ENCODE measurements at regions not wholly inside any gene's neighbourhood (a gene's known extent, or its start where the extent isn't known, plus 50 kb on each side); places are given as distances from the start of the nearest gene placed in this dataset.
"Not testable (repeated sequence)": the region's sequence is repeated elsewhere in the genome, so short reads cannot be mapped to it uniquely, and the experiment has no call there.

DNA sequence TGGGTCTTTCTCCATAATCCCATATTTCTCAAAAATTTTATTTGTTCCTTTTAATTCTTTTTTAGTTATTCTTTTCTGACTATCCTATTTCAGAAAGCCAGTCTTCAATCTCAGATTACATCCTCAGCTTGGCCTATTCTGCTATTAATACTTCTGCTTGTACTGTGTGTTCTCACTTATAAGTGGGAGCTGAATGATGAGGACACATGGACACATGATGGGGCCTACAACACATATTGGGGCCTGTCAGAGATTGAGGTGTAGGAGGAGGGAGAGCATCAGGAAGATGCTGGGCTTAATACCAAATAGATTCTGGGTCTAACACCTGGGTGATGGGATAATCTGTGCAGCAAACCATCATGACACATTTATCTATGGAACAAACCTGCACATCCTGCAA is 82.3 kb downstream of the MAGEE1 start:
- no peak for DNase-seq
- no peaks in the 10 kb centered on the region for H3K27me3 ChIP-seq (ENCODE audit: control insufficient read depth in 3 of 3, insufficient read depth in 3 of 3, low read length in 2 of 3)
- H3K27ac ChIP-seq (ENCODE audit: low read depth in 1 of 2, low read length in 1 of 2) = no peak overlapping the region
- peaks cover 0 to 4% (median 0%) of the 10 kb centered on the region in 4 donors for H3K9me3 ChIP-seq (ENCODE audit: control insufficient read depth in 4 of 4, insufficient read depth in 3 of 4, low read length in 3 of 4)
- H3K4me3 ChIP-seq = no peak overlapping the region
- no peaks in the 10 kb centered on the region for H3K4me1 ChIP-seq (ENCODE audit: control insufficient read depth in 5 of 5, insufficient read depth in 5 of 5, low read length in 5 of 5)
- no peak for ATAC-seq (ENCODE audit: insufficient read depth, low FRiP score)
- H3K36me3 ChIP-seq (ENCODE audit: control insufficient read depth in 4 of 4, insufficient read depth in 4 of 4, low read length in 4 of 4) = no peaks in the 10 kb centered on the region
- no peak overlapping the region for H3K9ac ChIP-seq (ENCODE audit: insufficient read depth in 1 of 2, low read length in 2 of 2)
- TF ChIP-seq, protein P1, sequence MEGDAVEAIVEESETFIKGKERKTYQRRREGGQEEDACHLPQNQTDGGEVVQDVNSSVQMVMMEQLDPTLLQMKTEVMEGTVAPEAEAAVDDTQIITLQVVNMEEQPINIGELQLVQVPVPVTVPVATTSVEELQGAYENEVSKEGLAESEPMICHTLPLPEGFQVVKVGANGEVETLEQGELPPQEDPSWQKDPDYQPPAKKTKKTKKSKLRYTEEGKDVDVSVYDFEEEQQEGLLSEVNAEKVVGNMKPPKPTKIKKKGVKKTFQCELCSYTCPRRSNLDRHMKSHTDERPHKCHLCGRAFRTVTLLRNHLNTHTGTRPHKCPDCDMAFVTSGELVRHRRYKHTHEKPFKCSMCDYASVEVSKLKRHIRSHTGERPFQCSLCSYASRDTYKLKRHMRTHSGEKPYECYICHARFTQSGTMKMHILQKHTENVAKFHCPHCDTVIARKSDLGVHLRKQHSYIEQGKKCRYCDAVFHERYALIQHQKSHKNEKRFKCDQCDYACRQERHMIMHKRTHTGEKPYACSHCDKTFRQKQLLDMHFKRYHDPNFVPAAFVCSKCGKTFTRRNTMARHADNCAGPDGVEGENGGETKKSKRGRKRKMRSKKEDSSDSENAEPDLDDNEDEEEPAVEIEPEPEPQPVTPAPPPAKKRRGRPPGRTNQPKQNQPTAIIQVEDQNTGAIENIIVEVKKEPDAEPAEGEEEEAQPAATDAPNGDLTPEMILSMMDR (IDR thresholded peaks at IDR 0.05; ENCODE audit: control extremely low read depth, extremely low read depth) = no peak

DNA sequence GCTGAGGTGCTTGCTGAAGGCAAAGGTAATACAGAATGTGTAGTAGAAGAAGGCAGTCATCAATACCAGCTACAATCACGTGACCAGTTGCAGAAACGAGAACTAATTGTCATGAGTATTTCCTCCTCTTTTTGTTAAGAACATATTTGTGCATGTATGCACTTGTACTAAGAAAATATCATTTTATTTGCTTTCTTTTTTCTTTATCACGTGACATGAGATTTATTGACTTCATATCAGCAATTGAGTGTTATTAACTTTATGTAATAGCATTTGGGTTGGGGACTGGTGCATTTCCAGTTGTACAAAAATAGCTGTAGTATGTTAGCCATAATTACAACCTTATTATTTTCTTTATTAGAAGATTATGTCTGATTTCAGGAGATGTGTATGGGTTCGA is 90.0 kb downstream of the MAGEE1 start:
- Histone ChIP-seq H3K9ac (ENCODE audit: insufficient read depth in 1 of 2, low read length in 2 of 2) (no peak overlapping the region), H3K4me1 (ENCODE audit: control insufficient read depth in 5 of 5, insufficient read depth in 5 of 5, low read length in 5 of 5) (no peaks in the 10 kb centered on the region), H3K36me3 (ENCODE audit: control insufficient read depth in 4 of 4, insufficient read depth in 4 of 4, low read length in 4 of 4) (no peaks in the 10 kb centered on the region), H3K27ac (ENCODE audit: low read depth in 1 of 2, low read length in 1 of 2) (no peak overlapping the region), H3K9me3 (ENCODE audit: control insufficient read depth in 4 of 4, insufficient read depth in 3 of 4, low read length in 3 of 4) (peaks cover 0 to 14% (median 3%) of the 10 kb centered on the region in 4 donors), H3K4me3 (no peak overlapping the region), H3K27me3 (ENCODE audit: control insufficient read depth in 3 of 3, insufficient read depth in 3 of 3, low read length in 2 of 3) (no peaks in the 10 kb centered on the region)
- TF ChIP-seq, protein P1 (IDR thresholded peaks at IDR 0.05; ENCODE audit: control extremely low read depth, extremely low read depth) = no peak
- ATAC-seq (ENCODE audit: insufficient read depth, low FRiP score) (no peak), DNase-seq (no peak)
- 42 to 85% methylated on average over 4 of the region's 4 CpGs for WGBS, 2 donors

DNA sequence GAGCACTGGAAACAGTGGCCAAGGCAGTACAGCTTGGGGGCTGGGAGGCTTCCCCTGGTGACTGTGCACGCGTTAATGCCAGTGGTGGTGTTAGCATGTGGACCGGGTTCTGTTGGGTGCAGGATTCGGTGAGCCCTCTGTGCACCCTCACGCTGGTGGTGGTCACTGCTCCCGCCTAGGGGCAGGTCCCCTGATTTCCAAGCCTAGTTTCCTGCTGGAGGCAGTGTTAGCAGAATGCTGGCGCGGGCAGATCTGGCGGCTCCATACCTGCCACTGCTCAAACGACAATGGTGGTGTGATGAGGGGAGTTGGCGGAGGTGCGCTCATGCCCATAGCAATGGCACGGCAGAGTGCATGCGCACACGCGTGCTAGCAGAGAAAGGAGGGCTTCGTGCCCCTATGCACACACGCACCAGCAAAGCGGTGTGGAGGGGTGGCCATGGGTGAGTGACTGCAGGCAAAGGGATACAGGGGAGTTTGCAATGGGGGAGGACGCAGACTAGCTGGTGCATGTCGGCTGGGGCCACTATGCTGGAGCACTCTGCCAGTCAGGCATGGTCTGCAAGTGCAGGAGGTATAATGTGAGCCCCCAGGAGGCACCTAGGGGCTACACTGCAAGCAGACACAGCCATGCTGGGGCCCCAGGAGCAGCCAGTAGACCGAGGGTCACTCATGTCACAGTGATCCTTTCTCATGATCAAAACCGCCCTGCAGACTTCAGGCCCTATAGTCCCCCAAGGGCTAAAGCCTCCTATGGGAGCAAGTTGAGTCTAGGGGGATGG is 93.0 kb downstream of the MAGEE1 start:
- DNase-seq = no peak
- H3K9me3 ChIP-seq (ENCODE audit: control insufficient read depth in 4 of 4, insufficient read depth in 3 of 4, low read length in 3 of 4) = peaks cover 0 to 14% (median 3%) of the 10 kb centered on the region in 4 donors
- WGBS, 2 donors = 79 to 91% methylated on average over 17 to 23 of the region's 23 CpGs

DNA sequence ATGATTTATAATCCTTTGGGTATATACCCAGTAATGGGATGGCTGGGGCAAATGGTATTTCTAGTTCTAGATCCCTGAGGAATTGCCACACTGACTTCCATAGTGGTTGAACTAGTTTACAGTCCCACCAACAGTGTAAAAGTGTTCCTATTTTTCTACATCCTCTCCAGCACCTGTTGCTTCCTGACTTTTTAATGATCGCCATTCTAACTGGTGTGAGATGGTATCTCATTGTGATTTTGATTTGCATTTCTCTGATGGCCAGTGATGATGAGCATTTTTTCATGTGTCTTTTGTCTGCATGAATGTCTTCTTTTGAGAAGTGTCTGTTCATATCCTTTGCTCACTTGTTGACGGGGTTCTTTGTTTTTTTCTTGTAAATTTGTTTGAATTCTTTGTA is 108.2 kb downstream of the MAGEE1 start:
- H3K9me3 ChIP-seq (ENCODE audit: control insufficient read depth in 4 of 4, insufficient read depth in 3 of 4, low read length in 3 of 4); DNase-seq; H3K27me3 ChIP-seq (ENCODE audit: control insufficient read depth in 3 of 3, insufficient read depth in 3 of 3, low read length in 2 of 3); H3K9ac ChIP-seq (ENCODE audit: insufficient read depth in 1 of 2, low read length in 2 of 2); H3K27ac ChIP-seq (ENCODE audit: low read depth in 1 of 2, low read length in 1 of 2); H3K4me3 ChIP-seq; ATAC-seq (ENCODE audit: insufficient read depth, low FRiP score); H3K4me1 ChIP-seq (ENCODE audit: control insufficient read depth in 5 of 5, insufficient read depth in 5 of 5, low read length in 5 of 5); H3K36me3 ChIP-seq (ENCODE audit: control insufficient read depth in 4 of 4, insufficient read depth in 4 of 4, low read length in 4 of 4): not testable (repeated sequence)
- 86 to 92% methylated on average over 1 to 2 of the region's 2 CpGs for WGBS, 2 donors

More for the DNA sequence above, 93.0 kb downstream of the MAGEE1 start:
- Histone ChIP-seq H3K4me1 (ENCODE audit: control insufficient read depth in 5 of 5, insufficient read depth in 5 of 5, low read length in 5 of 5) (no peaks in the 10 kb centered on the region), H3K4me3 (no peak overlapping the region), H3K36me3 (ENCODE audit: control insufficient read depth in 4 of 4, insufficient read depth in 4 of 4, low read length in 4 of 4) (no peaks in the 10 kb centered on the region), H3K27me3 (ENCODE audit: control insufficient read depth in 3 of 3, insufficient read depth in 3 of 3, low read length in 2 of 3) (no peaks in the 10 kb centered on the region), H3K27ac (ENCODE audit: low read depth in 1 of 2, low read length in 1 of 2) (no peak overlapping the region), H3K9ac (ENCODE audit: insufficient read depth in 1 of 2, low read length in 2 of 2) (no peak overlapping the region)
- TF ChIP-seq, protein P1 (IDR thresholded peaks at IDR 0.05; ENCODE audit: control extremely low read depth, extremely low read depth) = no peak
- no peak for ATAC-seq (ENCODE audit: insufficient read depth, low FRiP score)
